ENCODE measurements at regions not wholly inside any gene's neighbourhood (a gene's known extent, or its start where the extent isn't known, plus 50 kb on each side); places are given as distances from the start of the nearest gene placed in this dataset.

DNA sequence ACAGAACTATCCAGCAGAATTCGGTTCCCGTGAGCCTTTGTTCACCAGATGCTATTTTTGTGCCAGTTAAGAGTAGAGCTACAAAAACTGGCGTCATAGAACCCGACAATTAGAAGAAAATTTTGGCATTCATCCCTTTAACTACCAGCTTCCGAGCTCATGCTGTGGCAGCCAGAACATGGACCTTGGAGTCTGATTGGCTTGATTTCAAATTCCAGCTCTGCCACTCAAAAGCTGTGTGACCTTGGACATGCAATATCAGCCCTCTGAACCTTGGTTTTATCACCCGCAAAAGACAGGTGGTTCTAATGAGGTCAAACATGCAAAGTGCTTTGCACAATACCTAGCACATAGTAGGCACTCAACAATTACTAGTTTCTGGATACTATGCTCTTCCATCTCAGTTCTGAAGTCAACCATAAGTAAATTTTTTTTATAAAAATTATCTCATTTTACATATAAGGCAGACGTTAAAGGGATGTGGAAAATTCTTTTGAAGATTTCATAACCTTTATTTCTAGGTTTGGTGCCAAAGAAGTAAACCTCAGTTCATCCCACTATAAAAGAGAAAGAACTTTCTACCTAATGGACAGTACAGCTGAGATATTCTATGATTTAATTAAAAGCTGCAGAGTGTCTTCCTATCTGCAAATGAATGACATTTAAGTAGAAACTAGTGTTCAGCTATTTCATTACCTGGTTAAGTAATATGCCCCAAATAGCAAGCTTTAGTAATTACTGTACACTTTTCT is 331.5 kb downstream of the HAPSTR1 start:
- H3K27ac ChIP-seq = no peak overlapping the region
- no peak for TF ChIP-seq ZFX (IDR thresholded peaks at IDR 0.05)
- TF ChIP-seq, protein P1, sequence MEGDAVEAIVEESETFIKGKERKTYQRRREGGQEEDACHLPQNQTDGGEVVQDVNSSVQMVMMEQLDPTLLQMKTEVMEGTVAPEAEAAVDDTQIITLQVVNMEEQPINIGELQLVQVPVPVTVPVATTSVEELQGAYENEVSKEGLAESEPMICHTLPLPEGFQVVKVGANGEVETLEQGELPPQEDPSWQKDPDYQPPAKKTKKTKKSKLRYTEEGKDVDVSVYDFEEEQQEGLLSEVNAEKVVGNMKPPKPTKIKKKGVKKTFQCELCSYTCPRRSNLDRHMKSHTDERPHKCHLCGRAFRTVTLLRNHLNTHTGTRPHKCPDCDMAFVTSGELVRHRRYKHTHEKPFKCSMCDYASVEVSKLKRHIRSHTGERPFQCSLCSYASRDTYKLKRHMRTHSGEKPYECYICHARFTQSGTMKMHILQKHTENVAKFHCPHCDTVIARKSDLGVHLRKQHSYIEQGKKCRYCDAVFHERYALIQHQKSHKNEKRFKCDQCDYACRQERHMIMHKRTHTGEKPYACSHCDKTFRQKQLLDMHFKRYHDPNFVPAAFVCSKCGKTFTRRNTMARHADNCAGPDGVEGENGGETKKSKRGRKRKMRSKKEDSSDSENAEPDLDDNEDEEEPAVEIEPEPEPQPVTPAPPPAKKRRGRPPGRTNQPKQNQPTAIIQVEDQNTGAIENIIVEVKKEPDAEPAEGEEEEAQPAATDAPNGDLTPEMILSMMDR (conservative IDR thresholded peaks at IDR 0.05) = no peak

DNA sequence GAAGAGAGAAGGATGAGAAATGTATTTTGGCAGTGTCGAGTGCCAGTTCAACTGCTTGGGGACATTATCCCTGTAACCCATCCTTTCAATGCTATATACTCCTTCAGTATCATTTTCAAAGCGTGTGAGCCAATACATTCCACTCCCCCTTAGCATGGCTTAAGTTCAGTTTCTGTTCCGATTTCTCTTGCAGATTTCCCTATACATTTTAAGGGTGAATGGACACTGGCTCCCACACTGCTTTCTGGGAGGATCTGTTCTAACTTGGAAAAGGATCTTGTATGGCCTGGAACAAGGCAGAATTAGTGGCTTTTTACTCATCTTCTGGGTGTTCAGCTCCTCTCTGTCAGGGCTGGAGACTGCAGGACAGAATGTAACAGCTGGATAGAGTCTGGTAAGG is 333.8 kb downstream of the HAPSTR1 start:
- TF ChIP-seq ZFX (IDR thresholded peaks at IDR 0.05) = no peak
- TF ChIP-seq, protein P1 (conservative IDR thresholded peaks at IDR 0.05) = no peak

DNA sequence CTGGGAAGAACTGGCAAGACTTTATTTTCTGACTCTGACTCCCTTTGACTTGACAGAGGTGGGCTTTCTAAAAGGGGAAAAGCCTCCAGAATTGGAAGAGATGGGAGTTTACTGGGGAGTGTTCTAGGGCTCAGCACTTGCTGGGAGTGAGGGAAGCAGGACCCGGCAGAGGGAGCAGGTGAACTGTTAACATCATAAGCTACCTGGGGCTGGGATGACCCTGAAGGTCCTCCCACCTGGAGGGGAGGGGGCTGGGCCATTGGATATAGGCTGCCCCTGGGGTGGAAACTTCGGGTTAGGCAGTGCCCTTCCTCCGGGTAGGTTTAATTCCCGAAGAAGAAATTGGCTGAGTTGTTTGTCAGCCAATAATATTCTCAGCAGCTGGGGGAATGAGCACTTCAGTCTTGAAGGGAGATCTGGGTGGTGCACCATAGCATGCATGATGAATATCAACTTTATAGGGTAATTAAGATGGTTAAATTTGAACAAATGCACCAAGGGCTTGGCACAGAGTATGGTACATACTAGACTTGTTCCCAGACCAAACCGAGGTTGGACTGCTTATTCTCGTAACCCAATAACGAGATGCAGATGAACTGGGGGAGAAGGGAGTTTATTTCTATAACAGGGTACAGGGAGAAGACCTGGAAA is 337.0 kb downstream of the HAPSTR1 start:
- no peak for TF ChIP-seq ZFX (IDR thresholded peaks at IDR 0.05)
- TF ChIP-seq, protein P1 (conservative IDR thresholded peaks at IDR 0.05) = no peak

More for the DNA sequence above, 333.8 kb downstream of the HAPSTR1 start:
- no peak overlapping the region for H3K27ac ChIP-seq

GRCh38 chr16:9429646-9430330 is 338.3 kb downstream of the HAPSTR1 start:
- TF ChIP-seq, protein P1 (conservative IDR thresholded peaks at IDR 0.05) = no peak
- TF ChIP-seq ZFX (IDR thresholded peaks at IDR 0.05) = no peak
- H3K27ac ChIP-seq = no peak overlapping the region

More for the DNA sequence above, 337.0 kb downstream of the HAPSTR1 start:
- no peak overlapping the region for H3K27ac ChIP-seq

- no peak for TF ChIP-seq ZFX (IDR thresholded peaks at IDR 0.05)
- TF ChIP-seq, protein P1 (conservative IDR thresholded peaks at IDR 0.05) = peak; percentile 56
- H3K27ac ChIP-seq = no peak overlapping the region
These were observed 343.2 kb downstream of the HAPSTR1 start for GRCh38 chr16:9434659-9435058.

DNA sequence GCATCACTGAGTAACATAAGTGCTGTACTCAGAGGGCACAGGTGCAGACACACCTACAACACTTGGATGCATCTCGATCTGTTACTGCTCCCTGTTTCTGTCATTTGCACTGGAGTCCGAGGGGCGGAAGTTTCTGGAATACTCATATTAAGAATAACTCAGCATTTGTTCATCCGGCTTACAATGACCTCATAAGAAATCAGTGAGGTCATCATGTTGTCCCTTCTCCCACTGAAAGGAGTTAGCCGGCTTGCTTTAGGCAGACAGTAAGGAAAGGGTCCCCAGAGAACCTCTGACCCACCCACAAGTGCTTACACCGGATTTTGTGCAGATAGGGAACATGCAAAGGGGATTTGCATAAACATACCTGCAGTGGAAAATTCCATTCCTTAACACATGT is 344.7 kb downstream of the HAPSTR1 start:
- no peak for TF ChIP-seq ZFX (IDR thresholded peaks at IDR 0.05)
- TF ChIP-seq, protein P1 (conservative IDR thresholded peaks at IDR 0.05) = no peak
- H3K27ac ChIP-seq = no peak overlapping the region

DNA sequence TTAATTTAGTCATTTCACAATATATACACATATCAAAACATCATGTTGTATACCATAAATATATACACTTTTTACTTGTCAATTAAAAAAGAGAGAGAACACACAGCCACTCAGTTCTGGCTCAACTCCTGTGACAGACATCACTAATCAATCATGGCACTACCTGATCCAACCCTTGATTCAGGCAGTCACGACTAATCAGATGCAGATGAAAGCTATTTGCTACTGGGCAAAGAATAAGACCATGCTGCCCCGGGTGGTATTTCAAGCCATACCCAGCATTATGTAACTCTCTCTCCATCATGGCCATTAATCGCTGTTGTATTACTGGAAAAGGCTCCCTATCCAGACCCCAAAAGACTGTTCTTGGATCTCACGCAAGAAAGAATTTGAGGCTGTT is 345.7 kb downstream of the HAPSTR1 start:
- H3K27ac ChIP-seq = no peak overlapping the region
- no peak for TF ChIP-seq ZFX (IDR thresholded peaks at IDR 0.05)
- TF ChIP-seq, protein P1 (conservative IDR thresholded peaks at IDR 0.05) = no peak

Data from C4-2B (cell line).